ENCODE measurements at regions not wholly inside any gene's neighbourhood (a gene's known extent, or its start where the extent isn't known, plus 50 kb on each side); places are given as distances from the start of the nearest gene placed in this dataset.

- TF ChIP-seq EZH2phosphoT487 (IDR thresholded peaks at IDR 0.05; ENCODE audit: borderline replicate concordance, low read length): no peak
- TF ChIP-seq, protein P1, sequence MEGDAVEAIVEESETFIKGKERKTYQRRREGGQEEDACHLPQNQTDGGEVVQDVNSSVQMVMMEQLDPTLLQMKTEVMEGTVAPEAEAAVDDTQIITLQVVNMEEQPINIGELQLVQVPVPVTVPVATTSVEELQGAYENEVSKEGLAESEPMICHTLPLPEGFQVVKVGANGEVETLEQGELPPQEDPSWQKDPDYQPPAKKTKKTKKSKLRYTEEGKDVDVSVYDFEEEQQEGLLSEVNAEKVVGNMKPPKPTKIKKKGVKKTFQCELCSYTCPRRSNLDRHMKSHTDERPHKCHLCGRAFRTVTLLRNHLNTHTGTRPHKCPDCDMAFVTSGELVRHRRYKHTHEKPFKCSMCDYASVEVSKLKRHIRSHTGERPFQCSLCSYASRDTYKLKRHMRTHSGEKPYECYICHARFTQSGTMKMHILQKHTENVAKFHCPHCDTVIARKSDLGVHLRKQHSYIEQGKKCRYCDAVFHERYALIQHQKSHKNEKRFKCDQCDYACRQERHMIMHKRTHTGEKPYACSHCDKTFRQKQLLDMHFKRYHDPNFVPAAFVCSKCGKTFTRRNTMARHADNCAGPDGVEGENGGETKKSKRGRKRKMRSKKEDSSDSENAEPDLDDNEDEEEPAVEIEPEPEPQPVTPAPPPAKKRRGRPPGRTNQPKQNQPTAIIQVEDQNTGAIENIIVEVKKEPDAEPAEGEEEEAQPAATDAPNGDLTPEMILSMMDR (conservative IDR thresholded peaks at IDR 0.05; ENCODE audit: low read depth, low read length): no peak
- no peak for TF ChIP-seq EZH2 (IDR thresholded peaks at IDR 0.05; ENCODE audit: low read length, unreplicated experiment)
These were observed 723.3 kb downstream of the CETN3 start for GRCh38 chr5:89686081-89686765.

Measured in PC-3 (cell line).